GM21381 (cell line): ENCODE measurements at regions not wholly inside any gene's neighbourhood (a gene's known extent, or its start where the extent isn't known, plus 50 kb on each side); places are given as distances from the start of the nearest gene placed in this dataset.

Experiments
- ATAC-seq: cut with Tn5 transposase; IDR thresholded peaks from one replicate; pipeline ENCODE4 v1.9.1; 2021; ENCODE audit warnings: mild to moderate bottlenecking, moderate library complexity; ENCODE audit not compliant: unreplicated experiment

DNA sequence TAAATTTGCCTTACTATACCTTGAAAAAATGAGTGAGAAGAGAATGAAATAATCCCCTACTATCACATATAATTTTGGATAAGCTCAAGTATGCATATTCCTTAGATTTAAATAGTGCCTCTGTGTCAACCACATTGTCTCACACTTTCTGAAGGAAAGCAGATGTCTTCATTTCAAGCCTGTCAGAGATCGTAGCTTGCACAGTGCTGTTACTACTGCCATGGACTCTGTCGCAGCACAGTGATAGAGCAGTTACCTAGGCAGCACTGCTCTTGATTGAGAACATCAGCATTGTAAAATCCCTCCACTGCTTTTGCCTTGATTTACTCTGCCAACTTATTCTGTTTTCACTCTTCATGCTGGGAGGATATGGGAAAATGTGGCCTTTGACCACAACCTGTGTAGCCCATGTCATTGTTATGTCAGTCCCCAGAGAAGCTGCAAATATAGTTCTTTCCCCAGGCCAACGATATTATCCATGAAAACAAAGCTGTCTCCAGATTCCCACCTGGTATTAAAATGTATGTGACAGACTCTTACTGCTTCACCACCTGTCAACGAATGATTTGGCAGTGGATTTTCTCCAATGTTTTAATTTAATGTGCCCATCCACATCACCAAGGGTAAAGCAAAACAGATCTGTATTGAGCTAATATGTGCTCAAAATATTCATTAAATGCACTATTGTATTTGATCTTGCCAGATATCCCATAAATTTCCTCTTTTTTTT lies 675.7 kb downstream of the METTL4 start:
- ATAC-seq = no peak

DNA sequence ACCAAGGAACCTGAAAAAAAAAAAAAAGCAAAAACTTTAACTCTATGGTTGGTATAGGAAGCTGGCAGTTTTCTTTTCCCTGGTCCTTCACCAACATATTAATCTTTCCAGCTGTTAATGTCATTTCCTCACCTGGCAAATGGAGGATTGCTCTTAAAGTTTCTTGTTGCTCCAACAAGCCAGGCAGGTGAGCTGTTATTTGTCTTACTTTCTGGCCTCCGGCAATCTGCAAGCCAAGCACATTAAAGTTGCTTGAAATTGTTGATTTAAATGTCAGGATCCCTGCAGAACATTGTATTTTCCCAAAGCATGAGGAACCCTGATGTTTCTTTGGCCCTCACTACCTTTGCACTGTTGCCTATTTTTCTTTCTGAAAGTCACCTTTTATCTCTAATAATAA lies 664.9 kb downstream of the METTL4 start:
- no peak for ATAC-seq

GRCh38 chr18:1907470-1908206 lies 663.7 kb downstream of the METTL4 start:
- no peak for ATAC-seq

GRCh38 chr18:1914489-1914888 lies 656.8 kb downstream of the METTL4 start:
- no peak for ATAC-seq

DNA sequence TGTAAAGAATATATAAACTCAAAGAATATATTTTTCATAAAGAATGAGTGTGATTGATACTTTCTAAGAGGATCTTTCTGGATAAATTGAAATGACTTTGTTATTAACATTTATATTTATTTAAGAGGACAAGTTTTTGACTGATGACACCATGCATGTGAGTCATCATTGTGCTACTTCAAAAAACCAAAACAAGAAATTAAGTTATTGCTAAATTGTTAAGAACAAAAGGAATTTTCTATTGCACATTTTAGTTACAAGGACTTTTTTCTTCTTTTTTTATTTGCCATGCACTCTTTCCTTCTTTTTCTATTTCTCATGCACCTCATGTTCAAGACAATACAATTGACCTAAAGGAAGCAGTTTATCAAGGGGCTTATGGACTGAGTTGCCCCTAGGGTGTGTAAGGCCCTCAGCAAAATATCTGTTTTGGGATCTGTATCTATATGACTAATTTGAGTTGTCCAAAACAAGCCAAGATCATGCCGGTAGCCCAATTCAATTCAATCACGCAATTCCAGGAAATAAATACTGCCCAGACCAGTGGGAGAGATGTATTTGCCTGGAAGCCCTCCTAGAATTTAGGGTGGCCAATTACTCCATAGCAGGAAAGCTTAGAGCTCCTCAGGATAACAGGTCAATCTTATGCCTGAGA lies 654.3 kb downstream of the METTL4 start:
- no peak for ATAC-seq

- ATAC-seq = no peak
Observed at GRCh38 chr18:1917569-1917968, 653.7 kb downstream of the METTL4 start.

GRCh38 chr18:1922066-1922465 lies 649.2 kb downstream of the METTL4 start:
- ATAC-seq = no peak

- no peak for ATAC-seq
Observed at GRCh38 chr18:1928711-1929110, 642.6 kb downstream of the METTL4 start.

- no peak for ATAC-seq
Observed at GRCh38 chr18:1929720-1930119, 641.6 kb downstream of the METTL4 start.

DNA sequence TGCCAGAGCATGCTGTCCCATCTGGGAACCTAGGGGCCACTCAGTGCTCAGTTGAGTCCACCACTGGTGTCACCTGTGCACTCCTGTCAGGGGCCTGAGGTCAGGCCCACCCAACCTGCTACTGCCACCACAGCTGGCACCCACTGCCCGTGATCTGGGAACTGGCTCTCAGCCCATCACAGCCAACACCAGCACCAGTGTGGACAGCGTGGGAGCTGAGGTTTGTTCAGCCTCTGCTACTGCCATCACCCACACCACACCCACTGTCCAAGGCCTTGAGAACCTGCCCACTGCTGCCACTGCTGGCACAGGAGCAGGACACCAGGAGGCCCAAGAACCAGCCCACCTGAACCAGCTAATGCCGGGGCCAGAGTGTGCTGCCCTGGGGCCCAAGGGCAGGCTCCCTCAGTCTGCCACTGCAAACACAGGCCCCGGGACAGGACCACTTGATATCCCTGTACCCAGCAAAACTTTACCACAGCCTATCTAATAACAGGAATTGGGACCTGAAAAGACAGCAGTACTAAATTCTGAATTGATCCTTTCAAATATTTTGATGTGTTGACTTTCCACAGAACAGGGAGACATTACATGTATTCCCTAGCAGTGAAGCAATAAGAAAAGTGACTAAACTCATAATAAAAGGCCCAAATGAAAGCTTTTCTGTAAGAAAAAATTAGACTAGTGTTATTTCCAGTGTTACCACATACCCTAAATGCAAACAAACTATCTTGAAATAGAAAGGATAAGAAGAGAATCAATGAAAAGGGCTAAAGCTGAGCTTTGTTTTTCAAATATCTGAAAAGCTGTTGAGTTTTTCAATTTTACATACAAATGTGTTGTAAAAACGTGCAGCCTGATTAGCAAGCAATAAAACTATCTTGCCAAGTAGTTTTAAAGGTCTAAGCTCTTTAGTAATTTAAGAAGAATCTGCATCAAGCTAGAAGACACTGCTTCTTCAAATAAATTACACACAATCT lies 640.7 kb downstream of the METTL4 start:
- no peak for ATAC-seq

DNA sequence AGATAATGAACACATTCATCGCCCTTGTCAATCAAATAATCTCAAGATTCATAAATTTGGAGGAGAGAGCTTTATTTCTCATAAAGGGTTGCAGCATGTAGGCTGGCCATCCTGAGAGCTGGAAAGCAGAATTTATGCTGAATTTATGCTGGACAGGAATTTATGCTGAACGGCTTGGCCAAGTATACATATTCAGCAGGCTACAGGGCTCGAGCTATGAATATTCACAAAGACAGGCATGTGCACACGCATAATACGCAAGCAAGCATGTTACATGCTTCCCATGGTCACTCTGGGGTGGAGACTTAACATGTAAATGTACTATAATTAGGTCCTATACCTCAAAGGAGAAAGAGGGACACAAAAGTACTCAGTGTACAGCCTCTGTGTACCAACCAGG lies 618.8 kb downstream of the METTL4 start:
- ATAC-seq = no peak

- ATAC-seq = no peak
Observed at GRCh38 chr18:1954583-1955312, 616.6 kb downstream of the METTL4 start.

GRCh38 chr18:1958798-1959197 lies 612.5 kb downstream of the METTL4 start:
- no peak for ATAC-seq

DNA sequence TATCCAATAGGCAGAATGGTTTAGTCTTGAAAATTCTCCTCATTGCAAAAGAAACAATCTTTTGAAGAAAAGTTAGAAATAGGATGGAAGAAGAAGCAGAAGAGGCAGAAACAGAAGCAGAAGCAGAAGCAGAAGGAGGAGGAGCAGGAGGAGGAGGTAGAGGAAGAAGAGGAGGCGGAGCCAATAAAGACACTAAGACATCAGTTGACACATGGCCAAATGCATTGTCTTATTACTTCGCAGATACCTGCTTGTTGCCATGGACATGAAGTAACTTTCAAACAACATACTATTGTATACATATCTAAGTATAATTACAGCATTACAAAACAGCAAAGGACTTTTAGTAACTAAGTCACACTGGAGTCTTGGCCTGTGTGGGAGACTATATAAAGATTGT lies 606.3 kb downstream of the METTL4 start:
- no peak for ATAC-seq

DNA sequence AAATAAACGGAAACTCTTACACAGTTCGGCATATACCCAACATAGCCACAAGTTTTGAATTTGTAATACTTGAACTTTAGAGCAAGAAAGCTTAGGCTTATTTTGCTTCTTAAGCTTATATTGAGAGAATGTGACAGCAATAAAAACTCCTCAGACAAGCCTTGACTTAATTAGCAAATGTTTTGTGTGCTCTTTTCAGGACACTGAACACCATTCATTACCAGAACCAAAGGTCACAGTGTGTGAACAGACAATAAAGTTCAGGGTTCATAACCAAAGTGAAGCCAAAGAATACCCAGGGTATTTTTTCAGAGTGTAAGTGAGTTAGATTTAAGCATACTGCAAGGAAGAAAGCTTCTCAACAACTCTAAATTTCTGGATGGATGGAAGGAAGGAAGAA lies 605.8 kb downstream of the METTL4 start:
- no peak for ATAC-seq

DNA sequence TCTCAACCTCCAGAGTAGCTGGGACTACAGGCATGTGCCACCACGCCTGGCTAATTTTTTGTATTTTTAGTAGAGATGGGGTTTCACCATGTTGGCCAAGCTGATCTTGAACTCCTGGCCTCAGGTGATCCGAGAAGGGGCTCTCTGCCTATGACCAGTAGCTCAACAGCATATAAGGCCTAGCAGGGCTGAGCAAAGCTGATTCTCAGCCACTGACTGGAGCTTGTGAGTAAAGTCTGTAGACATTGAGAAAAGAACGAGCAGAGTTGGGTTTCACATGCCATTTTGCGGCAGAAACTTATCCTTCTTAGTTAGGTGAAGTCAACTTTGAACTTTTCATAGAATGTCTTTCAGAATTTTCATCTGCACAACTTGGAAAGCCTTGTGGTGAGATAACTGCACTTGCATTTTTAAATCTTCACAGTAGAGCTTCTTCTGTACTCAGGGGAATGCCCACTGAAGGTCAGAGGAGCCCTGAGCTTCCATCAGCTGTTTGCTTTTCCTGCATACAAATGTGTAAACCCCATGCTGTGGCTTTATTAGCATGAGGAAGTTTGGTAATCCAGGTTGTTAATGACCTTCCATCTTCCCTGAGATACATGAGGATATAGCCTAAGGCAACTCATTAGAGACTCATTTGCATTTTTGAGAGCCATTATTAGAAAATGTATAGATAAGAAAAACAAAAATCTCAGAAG lies 602.4 kb downstream of the METTL4 start:
- no peak for ATAC-seq

- ATAC-seq = no peak
Observed at GRCh38 chr18:1976484-1976883, 594.8 kb downstream of the METTL4 start.

DNA sequence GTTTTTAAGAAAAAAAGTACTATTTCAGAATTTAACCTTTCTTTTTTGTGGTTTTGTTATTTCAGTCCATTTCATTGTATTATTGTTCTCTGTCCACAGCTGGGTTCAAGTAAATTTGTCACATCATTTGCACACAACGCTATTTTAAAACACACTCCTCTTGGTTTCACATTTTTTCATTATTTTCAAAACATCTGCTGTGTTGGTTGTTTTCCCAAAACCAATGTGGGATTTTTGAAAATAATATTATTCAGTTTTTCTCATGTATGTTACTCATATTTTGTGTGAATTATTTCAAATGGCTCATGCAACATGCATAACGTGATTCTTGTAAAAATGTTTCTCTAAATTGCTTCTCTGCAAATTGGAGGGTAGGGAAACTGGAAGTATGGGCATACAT lies 589.2 kb downstream of the METTL4 start:
- ATAC-seq = no peak

DNA sequence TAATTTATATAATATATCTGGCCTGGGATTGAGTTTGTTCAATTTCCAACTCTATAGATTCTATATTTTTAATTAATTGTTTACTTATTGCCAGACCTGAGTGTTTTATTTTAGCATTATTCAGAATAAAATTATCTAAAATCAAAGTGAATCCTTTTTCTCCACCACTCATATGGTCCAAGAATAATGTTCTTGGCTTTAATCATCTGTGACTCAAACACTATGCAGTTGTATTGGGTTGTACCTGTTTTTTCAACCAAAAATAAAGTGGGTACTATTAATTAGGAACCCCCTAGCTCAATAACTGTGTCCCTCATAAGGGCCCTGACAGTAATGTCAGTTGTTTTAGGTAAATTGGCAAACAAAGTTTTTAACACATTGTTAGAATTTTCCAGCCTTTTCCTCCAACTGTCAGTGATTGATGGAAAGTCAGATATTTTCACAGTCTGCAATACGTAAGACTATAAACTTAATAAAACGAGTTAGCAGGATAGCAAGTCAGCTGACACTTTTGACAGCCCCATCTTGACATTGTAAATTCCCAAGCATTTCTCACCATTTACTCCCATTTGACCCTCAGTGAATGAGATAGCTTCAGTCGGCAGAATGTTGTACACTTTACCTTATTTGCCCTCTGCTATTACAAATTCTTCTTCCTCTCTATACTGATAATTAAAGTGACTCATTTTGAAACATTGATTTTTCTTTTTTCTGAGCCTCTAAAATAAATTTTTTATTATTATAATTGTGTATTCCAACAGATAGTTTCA lies 587.4 kb downstream of the METTL4 start:
- ATAC-seq = no peak
